ENCODE measurements at regions not wholly inside any gene's neighbourhood (a gene's known extent, or its start where the extent isn't known, plus 50 kb on each side); places are given as distances from the start of the nearest gene placed in this dataset.
"Not testable (repeated sequence)": the region's sequence is repeated elsewhere in the genome, so short reads cannot be mapped to it uniquely, and the experiment has no call there.

DNA sequence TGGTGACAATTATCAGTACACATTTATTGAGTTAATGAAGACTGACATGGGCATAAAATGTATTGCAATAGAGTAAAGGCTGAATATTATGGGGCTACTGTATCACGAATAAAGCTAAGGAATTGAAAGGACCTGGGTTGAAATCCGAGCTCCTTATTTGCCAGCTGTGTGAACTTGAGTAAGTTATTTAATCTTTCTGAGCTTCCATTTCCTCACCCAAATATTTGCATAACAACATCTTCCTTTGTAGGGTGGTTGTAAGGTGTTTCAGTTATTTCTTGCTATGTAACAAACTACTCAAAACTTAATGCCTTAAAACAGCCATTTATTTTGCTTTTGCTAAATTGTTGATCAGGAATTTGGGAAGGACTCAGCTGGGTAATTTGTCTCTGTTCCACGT, 111.1 kb upstream of the TSC22D2 start:
- Mint-ChIP-seq H3K4me3 (no peak overlapping the region), H3K4me1 (no peaks in the 10 kb centered on the region), H3K27ac (no peak overlapping the region), H3K27me3 (peaks cover 7% of the 10 kb centered on the region), H3K9me3 (no peaks in the 10 kb centered on the region)
- no peak for ATAC-seq
- no peak for DNase-seq

DNA sequence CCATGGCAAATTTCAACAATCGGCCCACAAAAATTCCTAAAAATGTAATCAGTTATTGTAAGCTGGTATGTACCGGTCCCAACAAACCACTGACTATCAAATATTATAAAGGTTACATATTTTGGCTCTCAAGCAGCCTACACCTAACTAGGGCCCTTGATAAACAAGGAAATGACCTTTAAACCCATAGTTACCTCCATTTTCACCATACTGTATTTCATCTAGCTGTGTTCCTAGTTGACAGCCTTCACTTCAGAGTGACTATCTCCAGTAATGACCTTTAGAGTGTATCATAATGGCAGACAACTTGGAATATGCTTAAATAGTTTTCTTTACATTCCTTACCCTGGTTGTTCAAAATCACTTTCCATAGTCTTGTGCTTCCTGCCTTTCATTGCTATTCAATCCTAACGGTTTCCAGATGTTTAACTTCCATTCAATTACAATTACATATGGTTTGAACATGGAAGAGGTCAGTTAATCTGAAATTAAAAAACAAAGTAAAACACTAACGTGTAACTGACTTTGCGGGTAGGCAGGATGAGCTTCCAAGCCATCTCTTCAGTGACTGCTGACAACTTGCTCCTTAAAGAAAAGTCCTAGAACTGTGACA, 111.9 kb upstream of the TSC22D2 start:
- H3K27ac Mint-ChIP-seq = no peak overlapping the region
- no peak overlapping the region for H3K4me3 Mint-ChIP-seq
- no peaks in the 10 kb centered on the region for H3K9me3 Mint-ChIP-seq
- DNase-seq (no peak), ATAC-seq (no peak)
- peaks cover 9% of the 10 kb centered on the region for H3K27me3 Mint-ChIP-seq
- H3K4me1 Mint-ChIP-seq = no peaks in the 10 kb centered on the region

DNA sequence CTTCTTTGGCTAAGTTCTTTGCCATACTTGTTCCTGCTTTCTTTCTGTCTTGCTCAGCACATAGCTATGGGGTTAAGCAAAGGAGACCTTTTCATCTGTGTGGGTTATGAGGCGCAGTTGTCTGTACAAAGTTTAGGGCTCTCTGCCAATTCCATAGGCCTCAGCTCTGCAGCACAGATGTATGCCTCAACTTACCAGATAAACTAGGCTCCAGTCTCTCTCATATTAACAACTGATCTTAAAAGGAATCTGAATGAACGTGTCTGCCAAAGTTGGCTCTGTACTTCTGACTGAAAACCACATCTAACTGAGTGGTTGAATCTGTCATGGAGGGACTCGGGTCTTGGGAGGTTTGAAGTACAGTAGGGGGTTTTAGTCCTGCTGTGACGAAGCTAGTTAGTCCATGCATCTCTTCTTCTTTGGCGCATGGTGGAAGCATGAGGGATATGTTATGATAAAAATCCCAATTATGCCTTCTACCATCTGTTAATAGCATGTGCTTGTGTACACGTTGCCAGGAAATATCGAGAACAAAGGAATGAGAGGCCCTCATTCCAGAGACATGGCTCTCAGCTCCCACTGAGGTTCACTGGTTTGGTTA, 114.6 kb upstream of the TSC22D2 start:
- DNase-seq (no peak), ATAC-seq (no peak)
- H3K4me1 Mint-ChIP-seq = no peaks in the 10 kb centered on the region
- no peak overlapping the region for H3K27ac Mint-ChIP-seq
- no peak overlapping the region for H3K4me3 Mint-ChIP-seq
- no peaks in the 10 kb centered on the region for H3K9me3 Mint-ChIP-seq
- peaks cover 32% of the 10 kb centered on the region for H3K27me3 Mint-ChIP-seq

DNA sequence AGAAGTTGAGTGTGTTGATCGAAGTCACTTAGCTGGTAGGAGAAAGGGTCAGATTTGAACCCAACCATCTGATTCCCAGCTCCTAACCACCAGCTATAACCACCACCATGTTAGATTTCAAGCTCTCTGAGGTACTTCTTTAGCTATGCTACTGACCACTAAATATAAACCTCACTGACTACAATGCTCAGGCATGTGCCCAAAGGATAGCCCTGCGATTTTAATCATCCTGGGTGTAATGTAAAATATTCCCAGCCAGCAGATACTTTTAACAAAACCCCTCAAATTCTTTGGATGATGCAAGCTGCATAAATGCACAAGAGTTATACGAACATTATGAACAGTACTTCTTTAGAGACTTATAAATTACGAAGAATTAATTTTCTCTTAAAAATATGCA, 115.2 kb upstream of the TSC22D2 start:
- no peak overlapping the region for H3K27ac Mint-ChIP-seq
- ATAC-seq = no peak
- H3K27me3 Mint-ChIP-seq = peaks cover 38% of the 10 kb centered on the region
- H3K4me1 Mint-ChIP-seq = no peaks in the 10 kb centered on the region
- no peak for DNase-seq
- H3K4me3 Mint-ChIP-seq = no peak overlapping the region
- no peaks in the 10 kb centered on the region for H3K9me3 Mint-ChIP-seq

DNA sequence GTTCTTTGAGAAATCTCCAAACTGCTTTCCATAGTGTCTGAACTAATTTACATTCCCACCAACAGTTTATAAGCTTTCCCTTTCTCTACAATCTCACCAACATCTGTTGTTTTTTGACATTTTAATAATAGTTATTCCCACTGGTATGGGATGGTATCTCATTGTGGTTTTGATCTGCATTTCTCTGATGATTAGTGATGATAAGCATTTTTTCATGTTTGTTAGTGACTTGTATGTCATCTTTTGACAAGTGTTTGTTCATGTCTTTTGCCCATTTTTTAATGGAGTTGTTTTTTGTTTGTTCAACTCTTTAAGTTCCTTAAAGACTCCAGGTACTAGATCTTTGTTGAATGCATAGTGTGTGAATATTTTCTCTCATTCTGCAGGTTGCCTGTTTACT, 116.6 kb upstream of the TSC22D2 start:
- DNase-seq = no peak

DNA sequence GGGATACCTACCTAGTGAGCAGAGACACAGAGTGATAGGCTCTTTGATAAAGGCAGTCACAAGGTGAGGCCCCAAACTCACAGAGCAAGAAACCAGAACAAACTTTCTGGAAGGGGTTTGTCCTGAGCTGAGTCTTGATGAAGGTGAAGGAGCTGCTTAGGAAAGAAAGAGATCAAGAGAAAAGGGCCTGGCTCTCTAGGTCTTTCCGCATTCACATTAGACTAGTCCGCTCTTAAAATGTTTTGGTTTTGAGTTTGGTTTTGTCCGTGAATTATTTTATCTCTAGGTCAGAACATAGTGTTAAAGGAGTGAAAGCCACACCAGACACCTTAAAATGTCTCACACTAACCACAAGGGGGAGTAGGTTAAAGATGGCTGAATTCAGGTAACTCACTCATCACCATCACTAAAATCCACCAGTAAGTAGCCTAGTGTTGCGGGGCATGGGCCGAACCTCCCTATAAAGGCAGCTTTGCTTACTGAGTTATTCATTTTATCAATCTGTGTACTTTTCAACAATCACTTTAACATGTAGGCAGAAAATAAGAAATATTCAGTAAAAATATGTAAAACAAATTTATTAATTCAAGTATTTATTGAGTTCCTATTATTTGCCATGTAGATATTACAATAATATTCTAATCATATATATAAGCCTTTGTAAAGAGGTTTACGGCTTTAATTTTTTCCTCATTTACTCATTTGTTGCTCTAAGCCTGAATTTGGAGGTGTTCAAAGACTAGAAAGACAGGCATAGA, 121.5 kb upstream of the TSC22D2 start:
- Mint-ChIP-seq H3K4me3 (no peak overlapping the region), H3K27me3 (peaks cover 60% of the 10 kb centered on the region), H3K4me1 (peaks cover 5% of the 10 kb centered on the region), H3K9me3 (no peaks in the 10 kb centered on the region), H3K27ac (no peak overlapping the region)
- peak; percentile 71 for ATAC-seq
- DNase-seq = peak in 1 of 2 donors; percentile 11

More for the DNA sequence above, 116.6 kb upstream of the TSC22D2 start:
- Mint-ChIP-seq H3K27ac (no peak overlapping the region), H3K4me3 (no peak overlapping the region), H3K4me1 (no peaks in the 10 kb centered on the region), H3K27me3 (peaks cover 47% of the 10 kb centered on the region), H3K9me3 (no peaks in the 10 kb centered on the region)
- no peak for ATAC-seq

DNA sequence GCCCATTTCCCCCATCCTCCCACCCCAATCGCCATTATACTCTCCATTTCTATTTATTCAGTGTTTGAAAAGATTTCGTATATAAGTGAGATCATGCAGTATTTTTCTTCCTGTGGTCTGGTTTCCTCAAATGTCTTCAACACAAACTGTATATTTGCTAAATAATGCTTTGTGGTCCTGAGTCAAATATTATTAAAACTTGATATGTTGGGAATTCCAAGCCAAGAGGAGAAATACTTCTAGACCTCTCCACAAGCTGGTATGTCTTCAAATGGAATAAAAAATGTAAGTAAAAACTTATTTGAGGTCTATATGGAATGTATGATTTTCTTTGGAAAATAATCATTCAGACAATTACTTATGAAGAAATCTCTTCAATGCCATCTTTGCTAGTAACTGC, 122.5 kb upstream of the TSC22D2 start:
- no peak overlapping the region for H3K27ac Mint-ChIP-seq
- DNase-seq (no peak), ATAC-seq (no peak)
- no peak overlapping the region for H3K4me3 Mint-ChIP-seq
- H3K9me3 Mint-ChIP-seq = no peaks in the 10 kb centered on the region
- peaks cover 54% of the 10 kb centered on the region for H3K27me3 Mint-ChIP-seq
- H3K4me1 Mint-ChIP-seq = peaks cover 5% of the 10 kb centered on the region

DNA sequence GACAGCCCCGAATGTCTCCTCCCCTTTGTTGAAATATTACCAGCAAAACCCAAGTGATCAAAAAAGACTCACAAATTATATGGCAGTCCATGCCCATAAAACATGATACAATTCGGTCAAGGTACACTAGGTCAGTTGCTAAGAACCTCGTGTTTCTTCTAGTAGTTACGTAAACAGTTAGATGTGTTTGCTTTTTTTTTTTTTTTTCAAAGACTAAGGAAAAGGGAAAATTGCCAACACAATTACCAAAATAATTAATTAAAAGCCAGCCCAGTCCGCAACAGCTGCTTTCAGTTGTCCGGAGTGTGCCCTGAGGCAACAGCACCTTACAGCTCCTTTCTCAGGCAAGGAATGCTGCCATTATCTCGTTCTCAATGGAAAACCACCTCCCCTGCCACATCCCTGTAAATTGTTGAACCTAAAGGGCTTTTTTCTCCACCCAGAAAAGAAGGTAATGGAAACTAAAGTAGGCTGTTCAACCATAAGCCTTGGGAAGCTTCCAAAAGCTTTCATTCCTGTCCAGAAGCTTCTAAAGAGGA, 129.2 kb upstream of the TSC22D2 start:
- H3K27me3 Mint-ChIP-seq = peaks cover 25% of the 10 kb centered on the region
- no peak overlapping the region for H3K4me3 Mint-ChIP-seq
- H3K27ac Mint-ChIP-seq = no peak overlapping the region
- H3K4me1 Mint-ChIP-seq = no peaks in the 10 kb centered on the region
- no peak for ATAC-seq
- no peaks in the 10 kb centered on the region for H3K9me3 Mint-ChIP-seq
- DNase-seq = no peak

DNA sequence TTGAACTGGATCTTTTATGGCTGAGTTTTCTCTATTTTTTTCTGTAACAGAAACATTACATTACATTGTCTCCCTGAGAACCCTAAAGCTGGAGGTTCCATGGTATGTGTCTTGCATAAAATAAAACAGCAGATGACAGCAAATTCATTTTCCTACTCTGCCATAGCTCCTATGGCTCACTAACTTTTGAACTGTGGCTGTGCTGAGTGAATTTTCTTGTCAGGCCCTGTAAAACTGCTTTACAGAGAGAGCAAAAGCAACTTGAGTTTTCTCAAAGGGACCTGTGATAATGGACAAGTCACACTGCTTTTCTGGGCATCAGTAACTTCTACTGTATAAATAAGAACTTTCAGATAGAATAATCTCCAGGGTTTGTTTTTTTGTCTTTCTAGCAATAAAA, 129.9 kb upstream of the TSC22D2 start:
- H3K9me3 Mint-ChIP-seq = no peaks in the 10 kb centered on the region
- no peak for DNase-seq
- H3K27ac Mint-ChIP-seq = no peak overlapping the region
- peaks cover 25% of the 10 kb centered on the region for H3K27me3 Mint-ChIP-seq
- no peaks in the 10 kb centered on the region for H3K4me1 Mint-ChIP-seq
- no peak overlapping the region for H3K4me3 Mint-ChIP-seq
- ATAC-seq = no peak

DNA sequence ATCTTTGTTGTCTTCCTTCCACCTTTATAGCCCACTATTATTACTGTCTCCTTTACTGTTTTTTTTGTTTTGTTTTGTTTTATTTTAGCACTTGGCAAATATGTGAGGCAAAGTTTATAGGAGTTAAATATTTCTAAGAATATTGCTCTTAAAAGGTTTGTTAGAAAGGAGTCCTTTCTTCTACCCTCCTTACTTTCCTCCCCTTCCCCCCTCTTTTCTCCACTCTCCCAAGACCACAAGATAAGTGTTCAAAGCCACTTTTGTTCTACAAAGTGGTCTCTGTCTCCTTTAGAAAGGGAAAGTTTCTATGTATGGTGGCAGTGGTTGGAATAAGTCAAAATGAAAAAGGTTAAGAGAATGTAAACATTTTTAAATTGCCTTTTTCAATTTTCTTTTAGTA, 130.7 kb upstream of the TSC22D2 start:
- H3K27ac Mint-ChIP-seq = no peak overlapping the region
- H3K4me1 Mint-ChIP-seq = no peaks in the 10 kb centered on the region
- H3K27me3 Mint-ChIP-seq = peaks cover 17% of the 10 kb centered on the region
- DNase-seq (no peak), ATAC-seq (no peak)
- H3K9me3 Mint-ChIP-seq = no peaks in the 10 kb centered on the region
- H3K4me3 Mint-ChIP-seq = no peak overlapping the region

DNA sequence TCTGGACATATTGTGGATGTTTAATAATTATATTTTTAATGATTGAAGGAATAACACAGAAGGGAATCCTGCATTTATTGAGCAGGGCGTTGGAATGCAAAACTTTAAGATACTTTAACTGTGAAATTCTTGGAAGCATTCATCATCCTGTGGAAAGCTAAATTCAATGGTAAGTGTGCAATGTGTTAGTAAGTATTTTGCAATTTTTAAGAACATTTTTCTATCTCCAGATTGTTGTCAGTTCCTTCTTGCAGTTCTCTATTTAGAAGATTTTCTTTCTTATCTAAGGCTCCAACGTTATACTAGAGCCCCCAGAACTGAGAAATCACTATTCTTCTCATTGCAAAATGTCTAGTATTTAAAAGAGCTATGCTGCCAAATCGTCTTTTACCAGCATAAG, 132.2 kb upstream of the TSC22D2 start:
- Mint-ChIP-seq H3K9me3 (peaks cover 0 to 5% of the 10 kb centered on the region in 2 donors), H3K4me1 (no peaks in the 10 kb centered on the region), H3K27me3 (peaks cover 7% of the 10 kb centered on the region), H3K4me3 (no peak overlapping the region), H3K27ac (no peak overlapping the region)
- DNase-seq (no peak), ATAC-seq (no peak)

DNA sequence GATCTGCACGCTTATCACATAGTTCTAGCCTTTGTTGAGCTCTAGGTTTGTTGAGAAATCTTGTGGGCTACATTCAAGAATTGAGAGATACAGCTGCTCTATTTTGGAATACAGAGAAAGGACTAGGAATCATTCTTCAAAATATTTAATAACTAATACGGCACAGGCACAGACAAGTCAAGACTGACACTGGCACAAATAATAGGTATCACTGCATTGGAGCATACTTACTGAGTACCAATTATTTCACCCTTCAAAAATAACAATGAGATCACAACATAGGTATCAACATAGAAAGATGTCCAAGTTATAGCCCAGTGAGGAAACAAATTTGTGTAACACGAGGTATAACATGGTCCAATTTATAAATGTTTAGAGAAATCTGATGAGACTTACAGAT, 133.7 kb upstream of the TSC22D2 start:
- no peaks in the 10 kb centered on the region for H3K4me1 Mint-ChIP-seq
- H3K4me3 Mint-ChIP-seq = no peak overlapping the region
- H3K27me3 Mint-ChIP-seq = no peaks in the 10 kb centered on the region
- no peak overlapping the region for H3K27ac Mint-ChIP-seq
- H3K9me3 Mint-ChIP-seq = peaks cover 0 to 11% of the 10 kb centered on the region in 2 donors
- ATAC-seq = no peak
- DNase-seq = no peak

DNA sequence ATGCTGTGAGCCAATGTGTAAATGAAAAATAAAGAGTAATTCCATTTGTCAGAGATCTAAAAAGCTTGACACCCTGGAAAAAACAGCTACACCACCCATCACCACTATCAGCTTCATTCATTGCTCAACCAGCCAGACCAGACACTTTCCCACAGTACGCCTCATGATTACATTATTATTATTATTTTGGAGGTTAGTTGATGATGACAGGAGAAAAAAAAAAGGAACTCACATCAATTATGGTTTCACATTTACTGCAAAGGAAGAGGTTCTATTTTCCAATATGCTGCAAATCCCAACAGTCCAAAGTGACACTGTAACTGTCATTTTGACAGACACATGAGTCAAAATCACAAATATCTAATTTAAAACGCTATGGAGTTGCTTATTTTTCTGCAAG, 134.7 kb upstream of the TSC22D2 start:
- Mint-ChIP-seq H3K27me3 (no peaks in the 10 kb centered on the region), H3K4me3 (no peak overlapping the region), H3K4me1 (no peaks in the 10 kb centered on the region), H3K9me3 (peaks cover 0 to 11% of the 10 kb centered on the region in 2 donors), H3K27ac (no peak overlapping the region)
- ATAC-seq (no peak), DNase-seq (no peak)

DNA sequence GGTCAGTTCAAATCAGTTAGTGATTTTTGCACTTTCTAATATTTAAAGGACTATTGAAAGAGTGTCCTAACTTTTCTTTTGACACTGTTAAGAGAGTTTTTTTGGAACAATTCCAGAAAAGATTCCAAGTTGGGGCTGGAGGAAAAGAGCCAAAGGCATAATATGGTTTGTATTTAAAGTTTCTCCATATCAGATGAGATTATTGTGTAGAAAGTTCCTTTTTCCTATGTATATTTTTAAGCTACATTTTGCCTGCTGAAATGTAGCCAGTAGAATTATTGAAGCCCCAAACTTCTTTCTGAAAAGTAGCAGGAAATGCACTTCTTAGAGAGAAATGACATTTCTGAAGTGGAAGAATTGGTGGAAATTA, 136.5 kb upstream of the TSC22D2 start:
- no peak overlapping the region for H3K4me3 Mint-ChIP-seq
- H3K4me1 Mint-ChIP-seq = no peaks in the 10 kb centered on the region
- no peaks in the 10 kb centered on the region for H3K27me3 Mint-ChIP-seq
- DNase-seq = no peak
- no peak overlapping the region for H3K27ac Mint-ChIP-seq
- peaks cover 0 to 11% of the 10 kb centered on the region in 2 donors for H3K9me3 Mint-ChIP-seq
- ATAC-seq = no peak

DNA sequence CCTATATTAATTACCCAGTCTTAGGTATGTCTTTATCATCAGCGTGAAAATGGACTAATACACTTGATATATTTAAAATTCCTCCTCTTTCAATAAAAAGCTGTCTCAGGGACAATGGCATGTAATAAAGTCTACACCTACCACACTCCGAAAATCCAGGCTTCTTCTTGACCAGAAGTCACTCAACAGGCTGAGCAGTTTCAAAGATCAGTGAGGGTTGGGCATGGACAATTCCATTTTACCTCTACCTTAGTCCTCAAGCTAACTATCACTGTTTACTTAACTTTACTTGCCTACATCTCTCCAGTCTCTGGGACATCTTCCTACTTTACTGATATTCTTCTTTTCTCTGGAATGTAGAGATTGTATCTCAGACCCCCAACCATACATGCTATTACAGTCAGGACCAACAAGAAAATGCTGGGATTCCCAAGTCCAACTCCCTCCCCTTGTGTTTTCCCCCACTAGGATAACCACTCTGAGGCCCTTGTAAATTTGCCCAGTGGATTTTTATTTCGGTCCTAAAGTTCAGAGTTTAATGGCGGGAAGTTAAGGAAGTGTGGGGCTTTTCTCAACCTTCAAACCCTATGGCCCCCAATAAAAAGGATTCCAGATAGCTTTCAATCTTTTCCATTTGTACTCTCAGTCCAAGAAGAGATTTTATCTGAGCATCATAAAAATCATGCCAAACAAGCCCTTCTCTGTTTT, 137.1 kb upstream of the TSC22D2 start:
- DNase-seq = no peak
- ATAC-seq = no peak
- Mint-ChIP-seq H3K4me3 (no peak overlapping the region), H3K4me1 (no peaks in the 10 kb centered on the region), H3K27me3 (no peaks in the 10 kb centered on the region), H3K9me3 (peaks cover 0 to 11% of the 10 kb centered on the region in 2 donors), H3K27ac (no peak overlapping the region)

DNA sequence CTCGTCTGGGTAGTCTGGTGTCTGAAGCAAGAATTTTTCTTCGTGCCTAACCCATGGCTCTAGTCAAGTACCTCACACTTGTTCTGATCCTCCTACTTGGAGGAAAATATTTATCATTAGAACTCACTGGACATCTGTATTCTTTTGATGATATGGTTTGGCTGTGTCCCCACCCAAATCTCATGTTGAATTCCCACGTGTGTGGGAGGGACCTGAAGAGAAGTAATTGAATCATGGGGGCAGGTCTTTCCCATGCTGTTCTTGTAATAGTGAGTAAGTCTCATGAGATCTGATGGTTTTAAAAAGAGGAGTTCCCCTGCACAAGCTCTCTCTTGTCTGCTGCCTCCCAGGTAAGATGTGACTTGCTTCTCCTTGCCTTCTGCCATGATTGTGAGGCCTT, 137.7 kb upstream of the TSC22D2 start:
- H3K27ac Mint-ChIP-seq, DNase-seq, H3K4me1 Mint-ChIP-seq, ATAC-seq, H3K4me3 Mint-ChIP-seq, H3K27me3 Mint-ChIP-seq: not testable (repeated sequence)
- H3K9me3 Mint-ChIP-seq = peaks cover 0 to 11% of the 10 kb centered on the region in 2 donors

Data from stimulated activated naive CD8-positive, alpha-beta T cell treated with anti-CD3 and anti-CD28 coated beads, Interleukin-15, amount 100 ng/mL, for 72 hours (primary cell).